Endothelial cell of umbilical vein (primary cell): ENCODE measurements at regions not wholly inside any gene's neighbourhood (a gene's known extent, or its start where the extent isn't known, plus 50 kb on each side); places are given as distances from the start of the nearest gene placed in this dataset.

ENCODE experiments used
- BruUV-seq: library from RNA; stranded (reverse); fragments of 400-500 nt; replicated peaks from 2 replicates; lab custom pipeline; 2021; lab: Mats Ljungman, UMichigan
- CTCF ChIA-PET: fragments of 300-600, 350-600 bp; sonication (Branson Sonifier 250); formaldehyde crosslinking; loops from one replicate; lab custom pipeline; 2021; ENCODE audit warnings: antibody characterized with exemption, inconsistent platforms; lab: Charles Lee
- POLR2A ChIA-PET: fragments of 300-600, 350-600 bp; sonication (Branson Sonifier 250); formaldehyde crosslinking; loops from one replicate; lab custom pipeline; 2021; ENCODE audit warnings: antibody characterized with exemption, inconsistent platforms; lab: Charles Lee
- DNase-seq: peaks from one replicate; pipeline ENCODE4 v3.0.0-alpha.2; 2011; ENCODE audit warnings: low read depth, low spot score
- FAIRE-seq: peaks from 2 replicates; lab custom pipeline; 2011; peaks lifted over from hg19 to GRCh38; lab: Jason Lieb, UNC
- H2AFZ ChIP-seq: 2 replicates; pipeline ENCODE4 v1.6.0; 2012; ENCODE audit warnings: low read depth, low read length, control low read depth, inconsistent platforms
- H3K27ac ChIP-seq: 2 replicates; pipeline ENCODE4 v1.5.1; 2011; ENCODE audit warnings: low read depth, mild to moderate bottlenecking, control low read depth, low read length, moderate library complexity; ENCODE audit not compliant: insufficient read depth
- H3K27me3 ChIP-seq, 2 experiments: 2 replicates each; pipeline versions ENCODE4 v1.6.0 to v1.6.1; 2011; ENCODE audit warnings: low read length in 2 of 2, mixed read lengths in 1 of 2; ENCODE audit not compliant: control insufficient read depth in 2 of 2, insufficient read depth in 2 of 2
- H3K36me3 ChIP-seq, 2 experiments: 2 replicates in 1 of 2; 3 replicates in 1 of 2; pipeline ENCODE4 v1.5.1; 2011; ENCODE audit warnings: low read length in 2 of 2, mild to moderate bottlenecking in 1 of 2, moderate library complexity in 1 of 2; ENCODE audit not compliant: control insufficient read depth in 2 of 2, insufficient read depth in 2 of 2; ENCODE audit errors: extremely low read depth in 1 of 2
- H3K4me1 ChIP-seq: 3 replicates; pipeline ENCODE4 v1.5.1; 2011; ENCODE audit warnings: mild to moderate bottlenecking, low read length; ENCODE audit not compliant: control insufficient read depth, insufficient read depth; ENCODE audit errors: extremely low read depth
- H3K4me2 ChIP-seq: 2 replicates; pipeline ENCODE4 v1.6.1; 2011; ENCODE audit warnings: low read length, control low read depth, mixed read lengths; ENCODE audit not compliant: insufficient read depth
- H3K4me3 ChIP-seq, 3 experiments: fragments of 200-600 bp in 1 of 3; sonication (generic), shearing (Covaris generic) in 1 of 3; replicated peaks in 1 of 3; 2 replicates each; pipeline ENCODE4 v1.5.1; 2011 to 2016; ENCODE audit warnings: control low read depth in 3 of 3, low read length in 3 of 3, mild to moderate bottlenecking in 2 of 3, inconsistent platforms in 1 of 3, low read depth in 1 of 3, moderate library complexity in 1 of 3; ENCODE audit not compliant: insufficient read depth in 1 of 3
- H3K79me2 ChIP-seq: 2 replicates; pipeline ENCODE4 v1.6.0; 2012; ENCODE audit warnings: low read length, inconsistent platforms; ENCODE audit not compliant: control insufficient read depth, insufficient read depth
- H3K9ac ChIP-seq: replicated peaks from 2 replicates; pipeline ENCODE3; 2011; ENCODE audit warnings: low read length, control low read depth; ENCODE audit not compliant: insufficient read depth; ENCODE audit errors: extremely low read depth
- H3K9me1 ChIP-seq: replicated peaks from 3 replicates; pipeline ENCODE4 v1.6.0; 2011; ENCODE audit warnings: mild to moderate bottlenecking, low read length; ENCODE audit not compliant: control insufficient read depth, insufficient read depth; ENCODE audit errors: extremely low read depth
- H3K9me3 ChIP-seq: replicated peaks from 2 replicates; pipeline ENCODE4 v1.5.1; 2012; ENCODE audit warnings: low read length, inconsistent platforms; ENCODE audit not compliant: control insufficient read depth, insufficient read depth
- H4K20me1 ChIP-seq: replicated peaks from 2 replicates; pipeline ENCODE3; 2011; ENCODE audit warnings: mild to moderate bottlenecking, low read length; ENCODE audit not compliant: control insufficient read depth, insufficient read depth; ENCODE audit errors: extremely low read depth
- EZH2 ChIP-seq: IDR thresholded peaks from 2 replicates; pipeline ENCODE4 v1.6.1; 2012; ENCODE audit warnings: borderline replicate concordance, low read depth, mild to moderate bottlenecking, moderate library complexity, low read length, inconsistent platforms; ENCODE audit not compliant: severe bottlenecking
- FOS ChIP-seq: IDR thresholded peaks from 2 replicates; pipeline ENCODE4 v1.6.1; 2011; ENCODE audit warnings: mild to moderate bottlenecking, low read length, moderate library complexity, borderline replicate concordance; ENCODE audit not compliant: insufficient read depth
- GATA2 ChIP-seq: IDR thresholded peaks from 2 replicates; pipeline ENCODE4 v1.7.0; 2011; ENCODE audit warnings: low read depth, mild to moderate bottlenecking, moderate library complexity, mixed read lengths, low read length; ENCODE audit not compliant: insufficient read length, insufficient read depth
- JUN ChIP-seq: IDR thresholded peaks from 2 replicates; pipeline ENCODE4 v1.6.1; 2011; ENCODE audit warnings: borderline replicate concordance, low read depth; ENCODE audit not compliant: insufficient read length, insufficient read depth
- MYC ChIP-seq: IDR thresholded peaks from one replicate; pipeline ENCODE4 v1.6.1; 2011; ENCODE audit warnings: mild to moderate bottlenecking, low read depth, low read length
- POLR2A ChIP-seq: IDR thresholded peaks from 2 replicates; pipeline ENCODE4 v1.6.1; 2012; ENCODE audit warnings: low read depth, mild to moderate bottlenecking, control low read depth, low read length
- POLR2AphosphoS5 ChIP-seq: IDR thresholded peaks from 2 replicates; pipeline ENCODE4 v1.6.1; 2012; ENCODE audit warnings: low read depth, mild to moderate bottlenecking, control low read depth, low read length, moderate library complexity; ENCODE audit not compliant: insufficient read depth
- dilution Hi-C: fragments of 300-500 bp; cut with MboI; formaldehyde crosslinking; loops from one replicate; pipeline ENCODE4 v1.15.0; 2019; ENCODE audit warnings: low sequenced_read_pairs; ENCODE audit not compliant: extremely low pct_ligation_motif_present
- intact Hi-C: fragments of 100-400 bp; cut with micrococcal nuclease; formaldehyde crosslinking; loops from one replicate; pipeline ENCODE4 v1.10.0; 2022
- TF ChIP-seq, protein P1 (sequence below), 2 donors: IDR thresholded peaks; 1 replicate in 1 of 2; 2 replicates in 1 of 2; pipeline ENCODE4 v1.5.1; 2011; ENCODE audit warnings: low read length in 2 of 2, mild to moderate bottlenecking in 2 of 2, moderate library complexity in 2 of 2, control low read depth in 1 of 2, inconsistent platforms in 1 of 2, low read depth in 1 of 2; ENCODE audit not compliant: insufficient read depth in 1 of 2; ENCODE audit errors: extremely low read depth in 1 of 2
- TF ChIP-seq, protein P2 (sequence below): IDR thresholded peaks from 2 replicates; pipeline ENCODE4 v1.6.1; 2011; ENCODE audit not compliant: insufficient read depth, insufficient read length

DNA sequence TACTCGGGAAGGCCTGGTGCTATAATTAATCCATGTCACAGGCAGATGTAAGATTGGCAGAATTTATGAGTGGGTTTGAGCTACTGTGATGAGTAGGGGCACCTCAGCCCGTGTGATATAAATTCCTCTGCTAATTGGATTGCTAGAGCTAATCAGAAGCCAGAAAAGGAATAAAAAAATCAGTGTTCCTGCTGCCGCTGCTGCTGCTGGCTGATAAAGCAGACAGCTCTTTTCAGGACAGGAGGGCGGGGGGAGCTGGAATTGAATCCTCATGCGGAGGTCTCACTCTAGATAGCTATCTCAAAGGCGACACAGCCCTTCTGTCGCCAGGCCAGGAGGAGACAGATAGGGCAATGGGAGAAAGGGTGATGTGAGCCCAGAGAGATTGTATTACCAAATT lies 182.7 kb upstream of the ZFHX3 start:
- H2AFZ ChIP-seq: no peak overlapping the region
- no peaks in the 10 kb centered on the region for H3K4me1 ChIP-seq
- dilution Hi-C loops (no loop called here), intact Hi-C loops (no loop called here)
- ChIA-PET CTCF (no interaction called here), POLR2A (no interaction called here)
- H3K27ac ChIP-seq: no peak overlapping the region
- BruUV-seq: no TSS peak
- H3K9ac ChIP-seq: no peak overlapping the region
- DNase-seq (no peak), FAIRE-seq (no peak)
- H4K20me1 ChIP-seq: no peaks in the 10 kb centered on the region
- H3K27me3 ChIP-seq: no peaks in the 10 kb centered on the region
- TF ChIP-seq MYC: no peak
- TF ChIP-seq EZH2: no peak
- no peak for TF ChIP-seq POLR2A
- TF ChIP-seq, protein P1, sequence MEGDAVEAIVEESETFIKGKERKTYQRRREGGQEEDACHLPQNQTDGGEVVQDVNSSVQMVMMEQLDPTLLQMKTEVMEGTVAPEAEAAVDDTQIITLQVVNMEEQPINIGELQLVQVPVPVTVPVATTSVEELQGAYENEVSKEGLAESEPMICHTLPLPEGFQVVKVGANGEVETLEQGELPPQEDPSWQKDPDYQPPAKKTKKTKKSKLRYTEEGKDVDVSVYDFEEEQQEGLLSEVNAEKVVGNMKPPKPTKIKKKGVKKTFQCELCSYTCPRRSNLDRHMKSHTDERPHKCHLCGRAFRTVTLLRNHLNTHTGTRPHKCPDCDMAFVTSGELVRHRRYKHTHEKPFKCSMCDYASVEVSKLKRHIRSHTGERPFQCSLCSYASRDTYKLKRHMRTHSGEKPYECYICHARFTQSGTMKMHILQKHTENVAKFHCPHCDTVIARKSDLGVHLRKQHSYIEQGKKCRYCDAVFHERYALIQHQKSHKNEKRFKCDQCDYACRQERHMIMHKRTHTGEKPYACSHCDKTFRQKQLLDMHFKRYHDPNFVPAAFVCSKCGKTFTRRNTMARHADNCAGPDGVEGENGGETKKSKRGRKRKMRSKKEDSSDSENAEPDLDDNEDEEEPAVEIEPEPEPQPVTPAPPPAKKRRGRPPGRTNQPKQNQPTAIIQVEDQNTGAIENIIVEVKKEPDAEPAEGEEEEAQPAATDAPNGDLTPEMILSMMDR (IDR thresholded peaks at IDR 0.05; ENCODE audit: extremely low read depth in 1 of 2, insufficient read depth in 1 of 2, low read depth in 1 of 2, low read length in 2 of 2): no peak
- TF ChIP-seq, protein P2, sequence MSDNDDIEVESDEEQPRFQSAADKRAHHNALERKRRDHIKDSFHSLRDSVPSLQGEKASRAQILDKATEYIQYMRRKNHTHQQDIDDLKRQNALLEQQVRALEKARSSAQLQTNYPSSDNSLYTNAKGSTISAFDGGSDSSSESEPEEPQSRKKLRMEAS: no peak
- TF ChIP-seq POLR2AphosphoS5: no peak
- TF ChIP-seq JUN: no peak
- TF ChIP-seq FOS: no peak
- no peak for TF ChIP-seq GATA2
- no peak overlapping the region for H3K4me3 ChIP-seq
- H3K4me2 ChIP-seq: no peak overlapping the region
- H3K36me3 ChIP-seq: no peaks in the 10 kb centered on the region
- no peaks in the 10 kb centered on the region for H3K79me2 ChIP-seq
- H3K9me1 ChIP-seq: no peaks in the 10 kb centered on the region
- H3K9me3 ChIP-seq: no peaks in the 10 kb centered on the region
